PC-9 (cell line): ENCODE measurements at regions not wholly inside any gene's neighbourhood (a gene's known extent, or its start where the extent isn't known, plus 50 kb on each side); places are given as distances from the start of the nearest gene placed in this dataset.
"Not testable (repeated sequence)": the region's sequence is repeated elsewhere in the genome, so short reads cannot be mapped to it uniquely, and the experiment has no call there.

Source experiments
- BruUV-seq: library from RNA; stranded (reverse); fragments of 400-500 nt; replicated peaks from 2 replicates; lab custom pipeline; 2021; lab: Mats Ljungman, UMichigan
- CTCF ChIA-PET: fragments of 300-600 bp; sonication (Branson Sonifier 250); formaldehyde crosslinking; loops from one replicate; lab custom pipeline; 2022; ENCODE audit warnings: antibody characterized with exemption; lab: Charles Lee
- POLR2A ChIA-PET: fragments of 300-600 bp; sonication (Branson Sonifier 250); formaldehyde crosslinking; loops from one replicate; lab custom pipeline; 2022; ENCODE audit warnings: antibody characterized with exemption; ENCODE audit not compliant: unreplicated experiment; lab: Charles Lee
- DNase-seq, 2 experiments: peaks; one replicate each; pipeline versions ENCODE4 v3.0.0 to v3.0.0-alpha.2; 2015 to 2022; ENCODE audit warnings: mixed read lengths in 1 of 2
- H2AFZ ChIP-seq: fragments of 200-600 bp; sonication (generic); 2 replicates; pipeline ENCODE4 v1.8.1; 2017; ENCODE audit warnings: antibody characterized with exemption
- H3F3A ChIP-seq: fragments of 200-600 bp; sonication (generic); 2 replicates; pipeline ENCODE4 v1.8.1; 2017; ENCODE audit warnings: antibody characterized with exemption, mild to moderate bottlenecking, low read depth; ENCODE audit not compliant: insufficient read depth
- H3K27ac ChIP-seq: fragments of 200-600 bp; sonication (generic); 2 replicates; pipeline ENCODE4 v1.6.1; 2016; ENCODE audit warnings: mixed run types
- H3K27me3 ChIP-seq: fragments of 200-600 bp; sonication (generic); 2 replicates; pipeline ENCODE4 v1.6.1; 2016; ENCODE audit warnings: low read depth, mixed run types; ENCODE audit not compliant: insufficient read depth
- H3K36me3 ChIP-seq: fragments of 200-600 bp; sonication (generic); 2 replicates; pipeline ENCODE4 v1.6.1; 2016; ENCODE audit warnings: low read depth, mixed run types
- H3K4me1 ChIP-seq: fragments of 200-600 bp; sonication (generic); replicated peaks from 2 replicates; pipeline ENCODE4 v1.6.1; 2016; ENCODE audit warnings: mixed run types; ENCODE audit not compliant: insufficient read depth
- H3K4me2 ChIP-seq: fragments of 200-600 bp; sonication (generic); 2 replicates; pipeline ENCODE4 v1.6.1; 2017; ENCODE audit warnings: mixed run types
- H3K4me3 ChIP-seq: fragments of 200-600 bp; sonication (generic); 2 replicates; pipeline ENCODE4 v1.6.1; 2016; ENCODE audit warnings: mixed run types
- H3K79me2 ChIP-seq: fragments of 200-600 bp; sonication (generic); 2 replicates; pipeline ENCODE4 v1.6.1; 2017; ENCODE audit warnings: low read depth, mixed run types
- H3K9me2 ChIP-seq: fragments of 200-600 bp; sonication (generic); 2 replicates; pipeline ENCODE4 v1.8.1; 2017; ENCODE audit warnings: mild to moderate bottlenecking; ENCODE audit not compliant: insufficient read depth
- H3K9me3 ChIP-seq: fragments of 200-600 bp; sonication (generic); 2 replicates; pipeline ENCODE4 v1.8.1; 2016; ENCODE audit warnings: low read depth; ENCODE audit not compliant: insufficient read depth
- H4K20me1 ChIP-seq: fragments of 200-600 bp; sonication (generic); 2 replicates; pipeline ENCODE4 v1.8.1; 2017; ENCODE audit not compliant: insufficient read depth
- CTCF ChIP-seq: fragments of 200-600 bp; sonication (generic); conservative IDR thresholded peaks from 2 replicates; pipeline ENCODE4 v1.6.1; 2017; ENCODE audit warnings: mixed run types, antibody characterized with exemption, mild to moderate bottlenecking, moderate library complexity
- EZH2 ChIP-seq: fragments of 200-600 bp; sonication (generic); IDR thresholded peaks from 2 replicates; pipeline ENCODE4 v1.8.0; 2017; ENCODE audit warnings: antibody characterized with exemption, low read depth
- intact Hi-C: fragments of 100-400 bp; cut with micrococcal nuclease; formaldehyde crosslinking; loops from one replicate; pipeline ENCODE4 v1.10.0; 2022; ENCODE audit not compliant: unreplicated experiment

GRCh38 chr18:79604205-79604912 lies 75.2 kb upstream of the CTDP1 start:
- POLR2A ChIA-PET: no interaction called here
- no peak overlapping the region for H3K4me3 ChIP-seq

GRCh38 chr18:79604913-79605880 lies 74.4 kb upstream of the CTDP1 start:
- no peaks in the 10 kb centered on the region for H3F3A ChIP-seq
- peaks cover 83% of the 10 kb centered on the region for H3K27me3 ChIP-seq
- H3K9me2 ChIP-seq: no peaks in the 10 kb centered on the region
- POLR2A ChIA-PET: no interaction called here
- no peak overlapping the region for H3K27ac ChIP-seq
- no peaks in the 10 kb centered on the region for H3K9me3 ChIP-seq
- no peak for DNase-seq
- H3K79me2 ChIP-seq: no peaks in the 10 kb centered on the region
- H3K4me1 ChIP-seq: no peaks in the 10 kb centered on the region
- TF ChIP-seq CTCF (no peak), EZH2 (no peak)
- BruUV-seq: no TSS peak
- intact Hi-C loops: no loop called here
- no peak overlapping the region for H2AFZ ChIP-seq
- H4K20me1 ChIP-seq: no peaks in the 10 kb centered on the region
- CTCF ChIA-PET: no interaction called here
- H3K36me3 ChIP-seq: no peaks in the 10 kb centered on the region
- H3K4me2 ChIP-seq: no peak overlapping the region
- H3K4me3 ChIP-seq: no peak overlapping the region

More at GRCh38 chr18:79604205-79604912, 75.2 kb upstream of the CTDP1 start:
- Histone ChIP-seq H3F3A (0 out of 2 replicates have a peak, but pooled peaks cover 4% of the 10 kb centered on the region), H3K79me2 (no peaks in the 10 kb centered on the region), H4K20me1 (no peaks in the 10 kb centered on the region), H3K9me3 (no peaks in the 10 kb centered on the region), H3K4me2 (no peak overlapping the region), H3K9me2 (no peaks in the 10 kb centered on the region), H3K27ac (no peak overlapping the region), H3K36me3 (no peaks in the 10 kb centered on the region), H3K27me3 (peaks cover 86% of the 10 kb centered on the region), H3K4me1 (no peaks in the 10 kb centered on the region), H2AFZ (no peak overlapping the region)
- intact Hi-C loops: no loop called here
- TF ChIP-seq CTCF (no peak), EZH2 (no peak)
- DNase-seq: no peak
- BruUV-seq: no TSS peak
- CTCF ChIA-PET: no interaction called here

GRCh38 chr18:79606071-79606470 lies 73.5 kb upstream of the CTDP1 start:
- DNase-seq, H3K4me2 ChIP-seq, H4K20me1 ChIP-seq, BruUV-seq, H3K36me3 ChIP-seq, H3F3A ChIP-seq, H3K4me3 ChIP-seq, H3K79me2 ChIP-seq, CTCF ChIA-PET, H3K9me2 ChIP-seq, intact Hi-C loops, H3K4me1 ChIP-seq, POLR2A ChIA-PET, H3K27ac ChIP-seq, H3K9me3 ChIP-seq, H2AFZ ChIP-seq: not testable (repeated sequence)
- peaks cover 76% of the 10 kb centered on the region for H3K27me3 ChIP-seq
